ENCODE measurements at regions not wholly inside any gene's neighbourhood (a gene's known extent, or its start where the extent isn't known, plus 50 kb on each side); places are given as distances from the start of the nearest gene placed in this dataset.

DNA sequence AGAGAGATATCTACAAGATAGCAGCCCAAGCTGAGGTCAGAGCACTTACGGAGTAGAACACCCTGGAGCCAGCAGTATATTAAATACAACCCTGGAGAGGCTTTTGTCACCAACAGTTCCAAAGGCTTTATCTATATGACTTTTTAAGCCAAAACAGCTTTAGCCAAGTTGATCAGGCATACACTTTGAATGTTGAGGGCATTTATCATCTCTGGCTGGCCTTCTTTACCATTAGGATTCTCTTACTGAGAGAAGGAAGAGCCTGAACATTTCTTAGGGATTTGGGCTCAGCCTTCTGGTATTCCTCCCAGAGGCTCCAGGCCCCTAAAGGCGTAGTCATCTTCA is 161.3 kb upstream of the RIMS1 start:
- TF ChIP-seq, protein P1, sequence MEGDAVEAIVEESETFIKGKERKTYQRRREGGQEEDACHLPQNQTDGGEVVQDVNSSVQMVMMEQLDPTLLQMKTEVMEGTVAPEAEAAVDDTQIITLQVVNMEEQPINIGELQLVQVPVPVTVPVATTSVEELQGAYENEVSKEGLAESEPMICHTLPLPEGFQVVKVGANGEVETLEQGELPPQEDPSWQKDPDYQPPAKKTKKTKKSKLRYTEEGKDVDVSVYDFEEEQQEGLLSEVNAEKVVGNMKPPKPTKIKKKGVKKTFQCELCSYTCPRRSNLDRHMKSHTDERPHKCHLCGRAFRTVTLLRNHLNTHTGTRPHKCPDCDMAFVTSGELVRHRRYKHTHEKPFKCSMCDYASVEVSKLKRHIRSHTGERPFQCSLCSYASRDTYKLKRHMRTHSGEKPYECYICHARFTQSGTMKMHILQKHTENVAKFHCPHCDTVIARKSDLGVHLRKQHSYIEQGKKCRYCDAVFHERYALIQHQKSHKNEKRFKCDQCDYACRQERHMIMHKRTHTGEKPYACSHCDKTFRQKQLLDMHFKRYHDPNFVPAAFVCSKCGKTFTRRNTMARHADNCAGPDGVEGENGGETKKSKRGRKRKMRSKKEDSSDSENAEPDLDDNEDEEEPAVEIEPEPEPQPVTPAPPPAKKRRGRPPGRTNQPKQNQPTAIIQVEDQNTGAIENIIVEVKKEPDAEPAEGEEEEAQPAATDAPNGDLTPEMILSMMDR (IDR thresholded peaks at IDR 0.05; ENCODE audit: control insufficient read depth, extremely low read depth, insufficient read depth), result no peak
- no peak for DNase-seq (ENCODE audit: low read depth)
- H3K4me3 ChIP-seq (ENCODE audit: low read depth, low read length), result no peak overlapping the region

DNA sequence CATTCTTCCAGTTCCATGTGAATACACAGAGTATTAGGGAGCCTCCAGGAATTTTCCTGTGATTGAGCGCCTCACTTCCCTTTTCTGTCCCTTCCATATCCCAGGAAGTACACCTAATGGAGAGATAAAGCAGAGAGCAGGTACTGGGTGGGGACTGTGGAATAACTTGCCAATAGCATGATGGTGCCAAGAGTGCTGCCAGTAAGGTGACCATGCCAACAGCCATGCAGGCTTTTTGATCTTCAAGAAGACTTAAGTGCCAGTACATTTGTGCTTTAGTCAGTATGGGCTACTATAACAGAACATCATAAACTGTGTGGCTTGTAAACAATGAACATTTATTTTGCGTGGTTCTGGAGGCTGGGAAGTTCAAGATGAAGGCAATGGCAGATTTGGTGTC is 160.2 kb upstream of the RIMS1 start:
- TF ChIP-seq, protein P1 (IDR thresholded peaks at IDR 0.05; ENCODE audit: control insufficient read depth, extremely low read depth, insufficient read depth), result no peak
- DNase-seq (ENCODE audit: low read depth), result no peak
- H3K4me3 ChIP-seq (ENCODE audit: low read depth, low read length), result no peak overlapping the region

DNA sequence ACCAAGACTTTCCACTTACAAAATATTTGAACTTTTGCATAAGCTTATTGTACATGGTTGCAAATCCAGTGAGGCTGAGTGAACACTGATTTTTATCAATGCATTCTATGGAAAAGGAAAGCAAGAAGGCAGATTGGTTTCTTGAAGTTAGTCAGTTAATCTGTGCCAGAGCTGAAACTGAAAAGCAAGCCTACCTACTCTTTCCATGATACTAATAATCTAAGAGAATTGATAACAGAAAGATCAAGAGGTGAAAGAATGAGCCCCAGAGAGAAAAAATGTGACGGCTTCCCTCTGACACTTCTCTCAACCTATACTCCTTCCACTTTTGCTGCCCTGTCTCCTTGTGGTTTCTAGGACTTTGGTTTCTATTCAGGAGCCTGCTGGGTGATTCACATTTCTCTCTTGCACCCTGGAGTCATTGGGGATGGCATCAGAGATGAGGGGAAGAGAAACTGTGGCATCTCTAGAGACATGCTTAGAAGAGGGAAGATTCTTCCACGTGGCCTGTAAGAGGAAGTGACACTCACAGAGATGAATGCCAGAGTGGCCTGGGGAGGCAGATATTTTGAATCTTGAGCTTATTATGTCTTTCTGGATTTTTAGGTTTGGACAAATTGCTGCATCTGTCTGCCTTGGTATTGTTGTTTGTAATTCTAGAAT is 158.6 kb upstream of the RIMS1 start:
- TF ChIP-seq, protein P1 (IDR thresholded peaks at IDR 0.05; ENCODE audit: control insufficient read depth, extremely low read depth, insufficient read depth), result no peak
- H3K4me3 ChIP-seq (ENCODE audit: low read depth, low read length), result no peak overlapping the region
- DNase-seq (ENCODE audit: low read depth), result no peak

DNA sequence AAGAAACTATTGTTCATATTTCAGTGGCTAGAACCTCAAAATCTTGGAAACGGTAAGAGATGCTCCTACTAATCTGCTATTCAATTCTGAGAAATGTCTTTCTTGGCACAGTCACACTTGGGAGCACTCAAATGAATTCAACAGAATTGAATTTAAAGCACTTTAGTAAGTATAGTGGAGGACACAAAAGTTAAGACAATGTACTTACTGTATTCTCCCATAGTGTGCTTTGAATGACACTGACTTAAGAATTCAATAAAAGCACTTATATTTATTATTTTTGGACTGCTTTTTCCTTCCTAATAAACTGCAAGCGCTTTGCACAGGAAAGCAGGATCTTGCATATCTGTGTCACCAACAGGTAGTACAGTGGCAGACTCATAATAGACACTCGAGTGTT is 156.1 kb upstream of the RIMS1 start:
- DNase-seq (ENCODE audit: low read depth), result no peak
- H3K4me3 ChIP-seq (ENCODE audit: low read depth, low read length), result no peak overlapping the region
- TF ChIP-seq, protein P1 (IDR thresholded peaks at IDR 0.05; ENCODE audit: control insufficient read depth, extremely low read depth, insufficient read depth), result no peak

DNA sequence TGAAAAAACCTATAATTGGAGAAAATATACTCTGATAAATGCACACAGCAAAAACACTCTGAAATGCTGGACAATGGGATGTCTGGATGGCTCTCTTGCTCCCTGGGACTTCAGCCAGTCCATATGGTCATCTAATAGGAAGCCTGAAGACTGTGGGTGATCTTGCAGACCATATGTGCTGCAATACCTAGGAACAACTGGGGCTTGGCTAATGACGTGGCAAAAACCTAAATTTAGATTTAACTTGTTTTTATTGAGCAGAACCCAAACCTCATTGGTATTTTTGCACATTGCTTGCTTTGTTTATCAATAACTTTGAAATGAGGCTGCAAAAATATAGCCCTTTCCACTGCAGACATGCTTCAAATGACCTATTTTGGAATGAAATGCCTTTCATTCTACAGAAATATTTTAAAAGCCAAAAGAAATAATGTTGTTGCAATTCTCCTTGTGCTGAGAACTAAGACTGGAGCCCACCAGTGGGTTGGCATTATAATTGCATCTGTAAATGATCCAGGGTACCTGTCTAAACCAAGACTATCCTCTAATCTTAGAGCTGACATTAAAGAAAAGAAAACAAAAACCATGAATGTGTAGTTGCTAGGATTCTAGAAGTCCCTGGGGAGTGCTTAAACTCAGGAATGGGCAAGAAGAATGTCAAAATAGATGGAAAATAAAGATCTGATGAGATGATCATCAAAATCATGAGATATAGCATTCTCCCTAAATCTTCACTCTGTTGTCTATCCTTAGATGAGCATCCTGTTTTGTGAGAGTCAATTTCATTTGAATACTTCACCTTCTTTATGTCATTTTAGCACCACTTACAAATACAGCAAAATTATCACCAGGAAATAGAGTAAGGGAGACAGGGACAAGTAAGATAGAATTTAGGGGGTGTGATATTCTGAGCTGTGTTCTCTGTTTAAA is 152.1 kb upstream of the RIMS1 start:
- DNase-seq (ENCODE audit: low read depth), result no peak
- H3K4me3 ChIP-seq (ENCODE audit: low read depth, low read length), result no peak overlapping the region
- TF ChIP-seq, protein P1 (IDR thresholded peaks at IDR 0.05; ENCODE audit: control insufficient read depth, extremely low read depth, insufficient read depth), result no peak

DNA sequence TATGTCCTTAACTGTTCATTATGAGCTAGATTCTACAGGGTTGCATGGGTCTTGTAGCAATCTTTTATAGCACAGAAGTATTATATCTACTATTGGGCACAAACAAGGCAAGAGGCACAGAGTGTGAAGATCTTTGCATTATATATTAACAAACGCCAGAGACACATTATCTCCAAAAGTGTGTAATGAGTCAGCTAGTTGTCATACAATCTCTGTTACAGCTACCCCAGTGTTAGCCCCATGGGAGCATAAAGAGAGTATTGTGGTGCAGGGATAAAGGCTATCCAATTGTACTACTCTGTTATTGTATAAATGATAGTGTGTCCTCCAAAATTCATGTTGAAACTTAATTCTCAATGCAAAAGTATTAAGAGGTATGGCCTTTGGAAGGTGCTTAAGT is 148.4 kb upstream of the RIMS1 start:
- H3K4me3 ChIP-seq (ENCODE audit: low read depth, low read length), result no peak overlapping the region
- TF ChIP-seq, protein P1 (IDR thresholded peaks at IDR 0.05; ENCODE audit: control insufficient read depth, extremely low read depth, insufficient read depth), result no peak
- no peak for DNase-seq (ENCODE audit: low read depth)
